GM19468 (cell line): ENCODE measurements at regions not wholly inside any gene's neighbourhood (a gene's known extent, or its start where the extent isn't known, plus 50 kb on each side); places are given as distances from the start of the nearest gene placed in this dataset.
"Not testable (repeated sequence)": the region's sequence is repeated elsewhere in the genome, so short reads cannot be mapped to it uniquely, and the experiment has no call there.

Experiments used
- ATAC-seq: cut with Tn5 transposase; IDR thresholded peaks from one replicate; pipeline ENCODE4 v1.9.1; 2021; ENCODE audit warnings: mild to moderate bottlenecking, moderate library complexity, moderate number of reproducible peaks; ENCODE audit not compliant: unreplicated experiment; ENCODE audit errors: extremely low read depth

DNA sequence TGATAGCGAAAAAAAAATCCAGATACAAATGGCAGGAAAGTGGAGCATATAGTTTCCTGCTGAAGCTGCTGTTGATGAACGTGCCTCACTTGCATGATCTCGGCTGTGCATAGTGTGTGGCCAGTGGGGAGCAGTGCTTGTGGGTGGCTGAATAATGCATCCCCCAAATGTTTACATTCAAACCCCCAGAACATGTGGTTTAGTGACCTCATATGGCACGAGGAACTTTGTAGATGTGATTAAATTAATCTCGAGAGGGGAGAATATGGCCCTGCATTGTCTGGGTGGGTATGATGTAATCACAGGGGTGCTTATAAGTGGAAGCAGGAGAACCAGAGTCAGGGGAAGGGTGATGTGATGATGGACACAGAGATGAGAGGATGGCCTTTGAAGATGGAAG lies 425.0 kb downstream of the TMEM121 start:
- no peak for ATAC-seq

GRCh38 chr14:105952222-105952621 lies 425.8 kb downstream of the TMEM121 start:
- no peak for ATAC-seq

GRCh38 chr14:105952826-105953225 lies 426.4 kb downstream of the TMEM121 start:
- no peak for ATAC-seq

GRCh38 chr14:105961625-105962024 lies 435.2 kb downstream of the TMEM121 start:
- ATAC-seq = not testable (repeated sequence)

DNA sequence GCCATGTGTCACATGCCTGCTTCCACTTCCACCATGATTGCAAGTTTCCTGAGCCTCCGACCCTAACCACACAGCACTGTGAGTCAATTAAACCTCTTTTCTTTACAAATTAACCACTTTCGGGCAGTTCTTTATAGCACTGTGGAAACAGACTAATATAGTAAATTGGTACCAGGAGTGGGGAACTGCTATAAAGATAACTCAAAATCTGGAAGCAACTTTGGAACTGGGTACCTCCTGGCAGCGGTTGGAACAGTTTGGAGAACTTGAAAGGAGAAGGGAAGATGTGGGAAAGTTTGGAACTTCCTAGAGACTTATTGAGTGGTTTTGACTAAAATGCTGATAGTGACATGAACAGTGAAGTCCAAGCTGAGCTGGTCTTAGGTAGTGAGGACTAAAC lies 436.1 kb downstream of the TMEM121 start:
- no peak for ATAC-seq

DNA sequence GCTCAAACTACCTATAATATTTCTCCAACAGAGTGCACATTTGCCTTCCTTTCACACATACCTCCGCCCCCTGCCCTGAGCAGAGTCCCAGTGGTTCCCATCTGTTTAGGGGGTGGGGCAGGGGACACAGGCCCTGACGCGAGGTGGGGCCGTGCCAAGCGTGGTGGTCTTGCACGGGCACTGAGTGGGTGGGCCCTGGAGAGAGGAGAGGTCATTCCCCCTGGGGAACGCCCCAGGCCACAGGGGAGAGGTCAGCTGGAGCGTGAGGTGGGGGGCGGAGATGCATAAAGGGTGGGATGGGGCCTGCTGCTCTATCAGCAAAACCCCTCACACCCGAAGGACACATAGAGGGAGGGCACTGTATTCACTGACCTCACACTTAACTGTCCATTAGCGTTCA lies 441.9 kb downstream of the TMEM121 start:
- no peak for ATAC-seq

DNA sequence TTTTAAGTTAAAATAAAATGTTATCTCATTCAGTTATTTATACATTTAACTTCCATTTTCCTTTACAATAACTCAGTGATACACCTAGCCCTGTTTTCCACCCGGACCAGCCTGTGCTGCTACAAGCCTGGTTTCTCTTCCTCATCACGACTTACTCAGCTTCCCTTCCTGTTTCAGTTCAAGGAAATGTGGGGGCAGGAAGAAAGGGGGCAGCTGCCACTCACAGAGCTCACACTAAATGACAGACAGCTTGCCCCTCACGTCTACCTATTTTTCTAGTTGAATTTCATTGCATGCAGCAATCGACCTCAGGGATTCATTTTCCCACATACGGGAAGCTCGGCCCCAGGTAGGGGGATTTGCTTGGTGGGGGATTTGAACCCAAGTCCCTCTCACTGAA lies 442.6 kb downstream of the TMEM121 start:
- ATAC-seq = not testable (repeated sequence)

- not testable (repeated sequence) for ATAC-seq
Observed at GRCh38 chr14:105970821-105971220, 444.4 kb downstream of the TMEM121 start.

DNA sequence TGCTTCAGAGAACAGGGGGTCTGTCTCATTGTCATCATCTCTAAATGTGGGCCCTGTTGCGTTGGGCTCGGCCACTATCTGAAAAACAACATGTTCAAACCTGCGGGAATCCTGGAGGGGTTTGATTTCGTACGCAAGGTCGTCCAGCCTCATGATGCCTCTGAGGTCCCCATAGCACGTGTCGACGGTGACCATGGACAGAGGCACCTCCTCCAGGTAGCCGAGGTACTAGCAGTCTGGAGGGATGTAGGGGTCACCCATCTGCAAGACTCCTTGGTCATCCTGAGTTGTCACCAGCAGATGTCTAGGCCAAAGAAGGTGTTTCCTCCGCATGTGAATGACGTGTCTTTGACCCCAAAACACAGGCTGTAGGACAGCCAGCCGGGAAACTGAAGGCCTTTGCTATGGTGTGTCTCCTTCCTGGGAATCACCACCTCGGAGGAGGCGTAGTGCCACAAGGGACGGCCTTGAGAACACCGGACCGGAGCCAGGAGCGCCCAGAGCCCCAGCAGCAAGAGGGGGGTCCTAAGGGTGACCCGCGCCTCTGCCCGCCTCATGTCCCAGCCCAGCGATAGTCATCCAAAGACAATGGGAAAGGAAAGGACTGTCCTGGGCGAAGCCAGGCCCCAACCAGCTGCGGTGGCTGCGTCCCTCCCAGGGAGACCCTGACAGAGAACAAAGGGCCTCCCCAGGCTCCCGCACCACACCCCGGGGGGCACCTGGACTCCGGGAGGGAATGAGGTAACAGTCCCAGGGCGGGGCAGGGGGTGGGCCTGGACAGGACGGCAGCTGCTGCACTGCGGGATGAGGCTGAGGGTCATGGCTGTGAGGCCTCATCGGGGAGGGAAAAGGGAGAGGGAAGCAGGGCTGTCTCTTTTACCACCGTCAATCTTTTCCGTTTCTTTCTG lies 445.5 kb downstream of the TMEM121 start:
- ATAC-seq = no peak

- ATAC-seq = no peak
Observed at GRCh38 chr14:105974902-105975301, 448.5 kb downstream of the TMEM121 start.

- ATAC-seq = no peak
Observed at GRCh38 chr14:105978618-105979295, 452.4 kb downstream of the TMEM121 start.

GRCh38 chr14:105979446-105979845 lies 453.1 kb downstream of the TMEM121 start:
- no peak for ATAC-seq

DNA sequence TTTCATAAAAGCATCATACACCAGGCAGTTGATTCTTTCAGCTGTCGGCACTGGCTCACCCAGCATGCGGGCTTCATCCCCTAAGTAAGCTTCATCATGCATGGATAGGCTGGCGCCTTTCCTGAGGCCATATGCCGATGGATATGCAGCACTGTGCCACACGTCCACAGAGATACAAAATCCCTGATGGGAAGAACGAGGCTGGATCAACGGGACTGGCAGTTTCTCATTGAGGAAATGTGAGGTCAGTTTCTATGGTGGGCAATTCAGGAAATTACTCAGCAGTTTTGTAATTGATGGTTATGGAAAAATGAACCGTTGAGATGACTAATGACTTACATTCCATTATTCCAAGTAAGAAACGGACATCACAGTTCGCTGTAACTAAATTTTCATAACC lies 453.8 kb downstream of the TMEM121 start:
- ATAC-seq = no peak

- not testable (repeated sequence) for ATAC-seq
Observed at GRCh38 chr14:105981517-105982302, 455.3 kb downstream of the TMEM121 start.

GRCh38 chr14:105982664-105983063 lies 456.3 kb downstream of the TMEM121 start:
- no peak for ATAC-seq

DNA sequence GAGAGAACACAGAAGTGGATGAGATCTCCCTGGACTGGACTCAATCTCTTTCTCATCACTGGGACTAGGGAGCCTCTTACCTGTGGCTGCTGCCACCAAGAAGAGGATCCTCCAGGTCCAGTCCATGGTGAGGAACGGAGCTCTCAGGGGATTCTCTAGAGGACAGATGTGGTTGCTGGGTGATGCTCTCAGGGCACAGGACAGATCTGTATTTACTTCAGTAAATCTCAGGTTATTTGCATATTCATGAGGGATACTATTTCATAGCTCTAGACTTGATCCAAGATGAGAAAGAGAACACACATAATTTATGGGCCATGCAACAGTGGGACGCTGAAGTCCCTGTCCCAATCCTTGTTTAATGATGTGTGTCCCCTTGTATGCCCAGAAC lies 460.5 kb downstream of the TMEM121 start:
- ATAC-seq = no peak

- no peak for ATAC-seq
Observed at GRCh38 chr14:105987563-105987962, 461.2 kb downstream of the TMEM121 start.

GRCh38 chr14:105989566-105990302 lies 463.4 kb downstream of the TMEM121 start:
- ATAC-seq = no peak

- ATAC-seq = not testable (repeated sequence)
Observed at GRCh38 chr14:105991677-105992076, 465.3 kb downstream of the TMEM121 start.

DNA sequence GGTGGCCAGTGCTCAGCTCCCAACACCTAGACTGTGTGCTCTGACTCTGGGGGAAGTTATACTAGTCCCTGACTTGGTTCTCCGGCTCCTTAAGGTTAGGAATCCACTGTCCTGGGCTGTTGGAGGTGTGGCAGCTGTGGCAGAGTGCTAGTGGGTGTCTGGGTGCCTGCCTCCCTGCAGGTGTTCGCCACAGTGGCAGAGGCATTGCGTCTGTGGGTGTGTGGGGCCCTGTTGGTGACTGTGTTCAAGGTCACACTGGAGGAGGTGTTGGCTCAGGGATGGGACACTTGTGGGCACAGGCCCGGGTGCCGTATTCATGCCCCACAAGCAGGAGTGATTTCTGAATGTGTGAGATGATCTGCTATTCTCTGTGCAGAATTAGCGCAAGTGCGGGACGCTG lies 467.4 kb downstream of the TMEM121 start:
- no peak for ATAC-seq
